ENCODE measurements at regions not wholly inside any gene's neighbourhood (a gene's known extent, or its start where the extent isn't known, plus 50 kb on each side); places are given as distances from the start of the nearest gene placed in this dataset.
A peak's percentile ranks its signal among the peaks of the same experiment; 100 is the strongest.

DNA sequence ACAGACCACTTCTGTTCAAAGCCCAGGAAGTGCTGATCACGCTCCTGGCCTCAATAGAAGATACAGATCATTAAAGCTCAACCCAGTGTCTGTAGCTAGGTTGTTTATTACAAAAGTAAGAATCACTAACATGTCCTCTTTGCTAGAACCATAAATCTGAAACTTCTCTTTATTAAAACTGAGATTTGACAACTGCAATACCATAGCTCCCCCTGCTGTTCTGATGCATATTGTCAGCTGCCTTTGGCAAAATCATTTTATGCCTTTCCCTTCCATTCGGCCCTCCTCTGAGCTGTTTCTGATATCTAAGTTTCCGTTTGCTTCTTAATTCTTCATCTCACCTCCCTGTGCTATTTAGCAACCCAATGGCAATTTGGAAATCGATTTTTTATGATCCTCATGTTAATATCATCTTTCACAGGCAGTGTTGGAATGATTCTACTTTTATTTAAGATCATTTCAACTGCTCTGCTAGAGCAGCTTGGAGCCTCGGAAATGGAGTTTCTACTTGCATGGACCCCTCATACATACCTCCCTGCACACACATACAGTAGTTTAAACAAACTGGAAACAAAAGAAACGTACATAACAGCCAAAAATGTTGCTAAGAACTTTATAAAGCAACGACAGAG is 998.8 kb downstream of the MAT2B start:
- TF ChIP-seq, protein P1, sequence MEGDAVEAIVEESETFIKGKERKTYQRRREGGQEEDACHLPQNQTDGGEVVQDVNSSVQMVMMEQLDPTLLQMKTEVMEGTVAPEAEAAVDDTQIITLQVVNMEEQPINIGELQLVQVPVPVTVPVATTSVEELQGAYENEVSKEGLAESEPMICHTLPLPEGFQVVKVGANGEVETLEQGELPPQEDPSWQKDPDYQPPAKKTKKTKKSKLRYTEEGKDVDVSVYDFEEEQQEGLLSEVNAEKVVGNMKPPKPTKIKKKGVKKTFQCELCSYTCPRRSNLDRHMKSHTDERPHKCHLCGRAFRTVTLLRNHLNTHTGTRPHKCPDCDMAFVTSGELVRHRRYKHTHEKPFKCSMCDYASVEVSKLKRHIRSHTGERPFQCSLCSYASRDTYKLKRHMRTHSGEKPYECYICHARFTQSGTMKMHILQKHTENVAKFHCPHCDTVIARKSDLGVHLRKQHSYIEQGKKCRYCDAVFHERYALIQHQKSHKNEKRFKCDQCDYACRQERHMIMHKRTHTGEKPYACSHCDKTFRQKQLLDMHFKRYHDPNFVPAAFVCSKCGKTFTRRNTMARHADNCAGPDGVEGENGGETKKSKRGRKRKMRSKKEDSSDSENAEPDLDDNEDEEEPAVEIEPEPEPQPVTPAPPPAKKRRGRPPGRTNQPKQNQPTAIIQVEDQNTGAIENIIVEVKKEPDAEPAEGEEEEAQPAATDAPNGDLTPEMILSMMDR (IDR thresholded peaks at IDR 0.05), result peak; percentile 85
- TF ChIP-seq EZH2 (IDR thresholded peaks at IDR 0.05; ENCODE audit: borderline replicate concordance, insufficient read depth, low read depth, low read length, poor library complexity, severe bottlenecking), result no peak
